GM12891 (cell line): ENCODE measurements at regions not wholly inside any gene's neighbourhood (a gene's known extent, or its start where the extent isn't known, plus 50 kb on each side); places are given as distances from the start of the nearest gene placed in this dataset.

ENCODE experiments used
- DNase-seq: peaks from one replicate; pipeline ENCODE4 v3.0.0; 2011; ENCODE audit warnings: low spot score; ENCODE audit not compliant: insufficient read length
- FAIRE-seq: peaks from 2 replicates; lab custom pipeline; 2011; peaks lifted over from hg19 to GRCh38; lab: Jason Lieb, UNC
- PAX5 ChIP-seq: IDR thresholded peaks from 2 replicates; pipeline ENCODE4 v1.6.1; 2011; ENCODE audit warnings: low read length, moderate library complexity, mild to moderate bottlenecking; ENCODE audit not compliant: insufficient read depth, severe bottlenecking
- POLR2A ChIP-seq: IDR thresholded peaks from 2 replicates; pipeline ENCODE4 v1.6.1; 2011; ENCODE audit warnings: low read depth, low read length, control low read depth
- POLR2AphosphoS5 ChIP-seq: IDR thresholded peaks from 2 replicates; pipeline ENCODE4 v1.6.1; 2011; ENCODE audit warnings: low read depth, low read length, control low read depth
- POU2F2 ChIP-seq: IDR thresholded peaks from 2 replicates; pipeline ENCODE4 v1.6.1; 2011; ENCODE audit warnings: low read depth, mild to moderate bottlenecking, control low read depth, low read length, moderate library complexity
- SPI1 ChIP-seq: IDR thresholded peaks from 2 replicates; pipeline ENCODE4 v1.6.1; 2011; ENCODE audit warnings: low read depth, low read length, control low read depth
- TAF1 ChIP-seq: IDR thresholded peaks from 2 replicates; pipeline ENCODE4 v1.6.1; 2011; ENCODE audit warnings: low read depth, low read length, control low read depth

DNA sequence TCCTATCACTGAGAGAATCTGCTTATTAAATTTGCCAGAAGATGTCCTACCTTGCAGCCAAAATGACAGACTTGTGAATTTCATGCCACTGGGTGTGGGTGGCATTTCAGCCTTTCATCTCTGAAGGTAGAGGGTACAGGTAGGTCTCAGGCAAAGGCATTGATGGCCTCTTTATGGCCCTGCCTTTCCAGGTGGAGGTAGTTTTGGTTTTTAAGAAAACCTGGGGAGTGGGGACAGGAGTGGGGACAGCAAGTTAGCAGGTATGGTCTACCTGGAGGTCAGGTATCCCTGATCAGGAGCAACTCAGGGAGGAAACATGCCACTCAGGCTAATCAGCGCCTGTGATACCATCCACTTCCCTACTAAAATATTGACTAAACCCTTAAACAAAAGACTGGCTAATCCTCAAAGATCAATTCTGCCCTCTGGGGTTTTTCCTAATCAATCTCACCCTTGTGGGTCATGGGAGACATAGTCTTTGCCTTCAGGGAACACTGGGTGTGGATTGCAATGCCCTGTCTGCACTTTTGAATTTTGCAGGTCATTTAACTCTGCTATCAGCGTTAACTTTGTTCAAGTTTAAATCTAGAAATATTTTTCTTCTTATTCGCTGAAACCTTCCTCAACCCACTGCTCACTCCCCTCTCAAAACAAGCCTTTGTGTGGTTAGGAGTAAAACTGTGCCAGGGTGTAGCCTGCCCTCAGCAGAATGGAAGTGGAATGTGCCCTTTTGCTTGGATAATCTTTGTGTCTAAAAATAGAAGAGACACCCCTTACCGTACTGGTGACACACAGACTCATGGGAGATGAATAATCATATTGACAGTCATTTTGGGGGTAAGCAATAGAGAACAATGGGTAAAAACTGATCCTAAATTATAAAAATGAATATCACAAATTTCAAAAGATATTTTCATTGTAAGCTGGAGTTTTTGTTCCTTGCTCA, 233.7 kb downstream of the COG6 start:
- TF ChIP-seq PAX5, result no peak
- TF ChIP-seq TAF1, result no peak
- no peak for TF ChIP-seq POU2F2
- TF ChIP-seq POLR2AphosphoS5, result no peak
- TF ChIP-seq SPI1, result no peak
- no peak for TF ChIP-seq POLR2A
- DNase-seq, result no peak
- no peak for FAIRE-seq

DNA sequence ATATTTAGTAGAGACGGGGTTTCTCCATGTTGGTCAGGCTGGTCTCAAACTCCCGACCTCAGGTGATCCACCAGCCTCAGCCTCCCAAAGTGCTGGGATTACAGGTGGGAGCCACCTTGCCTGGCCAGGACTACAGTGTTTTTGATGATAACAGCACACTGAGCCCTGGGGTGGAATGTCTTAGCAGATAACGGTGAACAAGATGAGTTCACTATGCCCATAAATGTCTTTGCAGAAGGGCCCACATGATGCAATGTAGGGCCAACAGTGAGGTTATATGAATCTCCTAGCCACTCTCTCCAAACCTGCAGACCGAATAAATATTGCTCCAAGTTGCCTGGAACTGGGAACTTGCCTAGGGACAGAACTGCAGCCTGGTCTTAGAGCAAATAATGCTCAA, 235.1 kb downstream of the COG6 start:
- TF ChIP-seq TAF1 (no peak), PAX5 (no peak), POU2F2 (no peak), SPI1 (no peak), POLR2A (no peak), POLR2AphosphoS5 (no peak)
- FAIRE-seq (no peak), DNase-seq (no peak)

DNA sequence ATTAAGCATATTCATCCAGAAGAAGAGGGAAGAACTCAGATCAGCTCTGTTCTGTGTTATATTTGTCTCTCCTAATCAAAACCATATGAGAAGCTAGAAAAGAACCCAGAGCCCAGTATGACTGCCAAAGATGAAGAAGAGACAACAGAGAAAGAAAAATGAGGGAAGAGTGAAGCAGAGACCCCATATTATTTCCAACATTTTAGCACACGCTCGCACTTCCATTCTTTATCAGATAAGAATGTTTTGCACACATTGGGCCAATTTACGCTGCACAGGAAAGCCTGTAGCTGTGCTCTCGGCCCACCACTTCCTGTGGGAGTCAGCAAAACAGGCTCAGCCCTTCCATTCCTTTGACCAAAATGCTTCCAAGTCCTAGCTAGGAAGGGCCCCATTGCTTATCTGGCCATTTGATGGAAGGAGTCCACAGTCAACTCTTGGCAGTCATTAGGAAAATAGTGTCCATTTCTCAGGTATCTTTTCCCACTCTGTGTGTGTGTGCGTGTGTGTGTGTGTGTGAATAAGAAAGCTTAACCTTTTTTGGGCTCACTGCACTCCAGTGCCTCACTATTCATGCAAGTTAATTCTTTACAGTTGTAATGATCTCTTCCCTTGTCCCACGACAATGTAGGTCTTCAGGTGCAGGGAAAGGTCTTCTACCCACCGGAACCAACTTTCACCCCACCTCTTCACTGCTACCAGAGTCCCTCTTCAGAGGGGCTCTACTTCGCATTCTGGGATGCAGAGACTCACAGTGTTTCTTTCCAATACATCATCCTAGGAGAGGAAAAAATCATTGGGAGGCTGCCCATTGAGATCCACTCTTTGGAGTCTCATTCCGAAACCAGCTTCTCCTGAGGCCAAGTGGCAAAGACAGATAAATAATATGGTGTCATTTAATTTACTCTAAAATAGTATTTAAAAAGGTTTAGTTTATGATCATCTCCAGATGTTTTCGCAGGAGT, 237.5 kb downstream of the COG6 start:
- DNase-seq, result no peak
- TF ChIP-seq TAF1 (no peak), POLR2AphosphoS5 (no peak), PAX5 (no peak), POU2F2 (no peak), SPI1 (no peak), POLR2A (no peak)
- FAIRE-seq, result no peak

DNA sequence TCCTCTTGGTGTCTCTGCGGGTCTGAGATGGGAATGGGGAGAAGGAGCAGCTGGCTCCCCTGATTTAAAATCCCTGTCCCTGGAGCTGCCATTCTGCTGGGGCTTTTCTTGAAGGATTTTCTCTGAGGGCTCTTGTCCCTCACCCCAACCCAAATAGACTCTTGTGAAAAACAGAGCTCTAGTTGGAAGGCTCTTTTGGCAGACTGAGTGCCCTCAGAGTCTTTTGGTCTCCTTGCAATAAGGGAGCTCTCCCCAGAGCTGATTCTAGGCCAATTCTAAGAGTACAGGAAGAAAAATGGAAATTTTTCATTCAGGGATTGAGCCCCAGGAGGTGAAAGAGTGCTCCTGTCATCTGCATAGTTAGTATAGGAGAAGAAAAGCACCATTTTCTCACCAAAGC, 238.3 kb downstream of the COG6 start:
- DNase-seq (no peak), FAIRE-seq (no peak)
- no peak for TF ChIP-seq POLR2AphosphoS5
- TF ChIP-seq PAX5, result no peak
- no peak for TF ChIP-seq POLR2A
- no peak for TF ChIP-seq POU2F2
- no peak for TF ChIP-seq SPI1
- no peak for TF ChIP-seq TAF1

DNA sequence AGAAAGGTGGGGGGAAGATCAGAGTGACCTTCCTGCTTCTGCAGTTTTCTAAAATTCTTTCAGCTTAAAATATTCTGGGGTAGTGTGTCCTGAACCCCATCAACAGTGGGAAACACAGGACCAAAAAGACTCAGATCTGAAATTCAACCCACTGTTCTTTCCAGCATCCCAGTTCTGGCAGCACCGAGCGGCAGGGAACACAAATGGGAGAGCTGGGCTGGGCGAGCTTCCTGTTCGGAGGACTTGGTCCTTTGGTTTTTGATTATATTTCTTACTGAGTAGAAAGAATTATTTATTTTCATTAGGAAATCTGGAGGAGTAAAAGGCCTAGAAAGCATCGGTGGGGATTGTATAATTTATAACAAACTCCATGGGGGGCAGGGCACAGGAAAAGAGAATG, 239.1 kb downstream of the COG6 start:
- DNase-seq, result no peak
- no peak for TF ChIP-seq PAX5
- TF ChIP-seq POU2F2, result no peak
- no peak for TF ChIP-seq SPI1
- TF ChIP-seq POLR2A, result no peak
- TF ChIP-seq POLR2AphosphoS5, result no peak
- TF ChIP-seq TAF1, result no peak
- no peak for FAIRE-seq

DNA sequence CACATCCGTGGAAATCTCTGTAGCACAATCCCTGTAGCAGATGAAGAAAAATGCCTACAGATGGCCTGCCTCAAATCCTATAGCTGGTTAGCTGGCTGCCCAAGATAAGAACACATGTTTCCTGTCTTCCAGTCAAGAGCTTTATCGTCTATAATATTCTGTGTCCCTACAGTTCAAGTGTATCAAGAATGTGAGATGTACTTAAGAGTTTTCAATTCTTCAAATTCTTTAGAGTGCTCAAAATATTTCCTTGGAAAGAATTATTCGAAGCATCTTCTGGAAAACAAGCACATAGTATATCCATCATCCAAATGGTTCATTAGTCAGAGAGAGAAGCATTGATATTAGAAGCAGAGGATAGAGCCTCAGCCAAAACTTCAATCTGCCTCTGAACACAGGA, 239.8 kb downstream of the COG6 start:
- TF ChIP-seq POU2F2, result no peak
- no peak for TF ChIP-seq POLR2A
- no peak for TF ChIP-seq PAX5
- no peak for TF ChIP-seq SPI1
- TF ChIP-seq POLR2AphosphoS5, result no peak
- TF ChIP-seq TAF1, result no peak
- DNase-seq, result no peak
- no peak for FAIRE-seq

DNA sequence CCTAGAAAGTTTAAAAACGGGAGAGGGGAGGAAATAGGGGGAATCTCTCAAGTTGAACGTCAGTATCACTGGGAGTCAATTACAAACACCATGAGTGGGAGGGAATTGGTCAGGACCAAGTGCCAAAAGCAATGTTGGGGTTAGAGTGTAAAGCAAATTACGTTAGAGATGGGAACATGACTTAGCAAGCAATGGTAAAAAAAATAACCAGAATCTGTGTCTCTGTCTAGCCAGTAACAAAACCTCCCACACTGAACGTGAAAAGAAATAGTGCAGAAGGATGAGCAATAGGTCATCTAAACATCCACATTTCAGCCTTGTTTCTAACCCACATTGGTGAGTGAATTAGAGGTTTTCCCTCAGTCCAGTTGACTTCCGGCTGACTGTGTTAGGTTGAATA, 242.2 kb downstream of the COG6 start:
- FAIRE-seq, result no peak
- TF ChIP-seq POU2F2 (no peak), SPI1 (no peak), POLR2A (no peak), POLR2AphosphoS5 (no peak), TAF1 (no peak), PAX5 (no peak)
- no peak for DNase-seq

DNA sequence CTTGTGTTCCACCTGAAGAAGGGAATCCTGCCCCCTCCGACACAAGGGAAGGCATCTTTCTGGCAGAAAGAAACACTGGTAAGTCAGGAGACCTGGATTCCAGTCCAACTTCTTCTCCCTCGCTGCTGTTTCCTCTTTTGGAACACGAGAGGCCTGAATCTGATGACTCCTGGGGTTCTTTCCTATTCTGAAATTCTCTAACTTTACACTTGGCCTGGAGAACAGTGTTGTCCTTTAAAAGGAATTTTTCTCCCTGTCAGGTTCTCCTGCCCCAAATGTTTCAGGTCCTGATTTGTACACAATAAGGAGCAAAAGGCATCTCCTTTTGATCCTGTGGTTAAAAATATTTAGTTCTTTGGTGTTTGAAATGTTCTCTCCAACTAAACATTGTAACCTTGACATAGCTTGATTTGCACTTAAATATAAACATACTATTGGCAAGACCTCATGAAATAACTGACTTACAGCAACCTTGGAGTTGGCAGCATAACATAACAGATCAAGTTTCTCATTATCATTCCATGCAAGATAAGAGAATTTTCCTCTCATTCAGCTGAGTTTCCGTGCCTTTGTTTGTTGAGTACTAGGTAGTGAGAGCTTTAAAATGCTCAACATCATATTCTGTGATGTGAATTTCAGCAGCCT, 244.8 kb downstream of the COG6 start:
- FAIRE-seq (no peak), DNase-seq (no peak)
- TF ChIP-seq POLR2A, result no peak
- TF ChIP-seq POU2F2, result no peak
- TF ChIP-seq POLR2AphosphoS5, result no peak
- no peak for TF ChIP-seq PAX5
- TF ChIP-seq SPI1, result no peak
- no peak for TF ChIP-seq TAF1

DNA sequence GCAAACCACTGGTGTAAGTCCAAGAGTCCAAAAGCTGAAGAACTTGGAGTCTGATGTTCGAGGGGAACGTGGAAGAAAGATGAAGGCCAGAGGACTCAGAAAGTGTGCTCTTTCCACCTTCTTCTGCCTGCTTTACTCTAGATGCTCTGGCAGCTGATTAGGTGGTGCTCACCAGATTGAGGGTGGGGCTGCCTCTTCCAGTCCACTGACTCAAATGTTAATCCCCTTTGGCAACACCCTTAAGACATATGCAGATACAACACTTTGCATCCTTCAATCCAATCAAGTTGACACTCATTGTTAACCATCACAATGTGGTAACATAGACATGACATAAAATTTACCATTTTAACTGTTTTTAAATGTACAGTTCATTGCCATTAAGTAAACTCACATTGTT, 249.5 kb downstream of the COG6 start:
- no peak for FAIRE-seq
- no peak for DNase-seq
- no peak for TF ChIP-seq POLR2AphosphoS5
- no peak for TF ChIP-seq TAF1
- TF ChIP-seq POLR2A, result no peak
- no peak for TF ChIP-seq PAX5
- no peak for TF ChIP-seq SPI1
- TF ChIP-seq POU2F2, result no peak
